ENCODE measurements at regions not wholly inside any gene's neighbourhood (a gene's known extent, or its start where the extent isn't known, plus 50 kb on each side); places are given as distances from the start of the nearest gene placed in this dataset.

GRCh38 chr5:116982035-116982434 lies 407.4 kb upstream of the SEMA6A start:
- Histone ChIP-seq H3K27me3 (ENCODE audit: control insufficient read depth in 2 of 2, insufficient read depth in 2 of 2, low read length in 2 of 2) (no peaks in the 10 kb centered on the region), H3K9ac (replicated peaks; ENCODE audit: extremely low read depth, insufficient read depth, low read length) (no peak overlapping the region), H2AFZ (ENCODE audit: low read depth, low read length) (no peak overlapping the region), H3K9me3 (replicated peaks; ENCODE audit: control insufficient read depth, insufficient read depth, low read length) (no peaks in the 10 kb centered on the region), H3K27ac (ENCODE audit: insufficient read depth, low read depth, low read length) (no peak overlapping the region), H3K4me1 (ENCODE audit: control insufficient read depth, extremely low read depth, insufficient read depth, low read length) (no peaks in the 10 kb centered on the region), H3K4me2 (ENCODE audit: insufficient read depth, low read length) (no peak overlapping the region), H3K79me2 (ENCODE audit: control insufficient read depth, insufficient read depth, low read length) (no peaks in the 10 kb centered on the region), H3K9me1 (replicated peaks; ENCODE audit: control insufficient read depth, extremely low read depth, insufficient read depth, low read length) (no peaks in the 10 kb centered on the region), H4K20me1 (replicated peaks; ENCODE audit: control insufficient read depth, extremely low read depth, insufficient read depth, low read length) (no peaks in the 10 kb centered on the region), H3K36me3 (ENCODE audit: control insufficient read depth in 2 of 2, extremely low read depth in 1 of 2, insufficient read depth in 2 of 2, low read length in 2 of 2) (no peaks in the 10 kb centered on the region), H3K4me3 (replicated peaks in 1 of 3; ENCODE audit: insufficient read depth in 1 of 3, low read depth in 1 of 3, low read length in 3 of 3) (no peak overlapping the region)
- intact Hi-C loops (cut with micrococcal nuclease) (no loop called here), dilution Hi-C loops (cut with MboI; ENCODE audit: extremely low pct_ligation_motif_present, low sequenced_read_pairs) (no loop called here)
- DNase-seq (ENCODE audit: low read depth, low spot score) (no peak), FAIRE-seq (no peak)
- TF ChIP-seq POLR2AphosphoS5 (IDR thresholded peaks at IDR 0.05; ENCODE audit: insufficient read depth, low read depth, low read length) (no peak), FOS (IDR thresholded peaks at IDR 0.05; ENCODE audit: borderline replicate concordance, insufficient read depth, low read length) (no peak), CTCF (IDR thresholded peaks at IDR 0.05; ENCODE audit: extremely low read depth in 1 of 2, insufficient read depth in 1 of 2, low read depth in 1 of 2, low read length in 2 of 2) (no peak), MYC (IDR thresholded peaks at IDR 0.05; ENCODE audit: low read depth, low read length) (no peak), EZH2 (IDR thresholded peaks at IDR 0.05; ENCODE audit: borderline replicate concordance, low read depth, low read length, severe bottlenecking) (no peak), POLR2A (IDR thresholded peaks at IDR 0.05; ENCODE audit: low read depth, low read length) (no peak), JUN (IDR thresholded peaks at IDR 0.05; ENCODE audit: borderline replicate concordance, insufficient read depth, insufficient read length, low read depth) (no peak), GATA2 (IDR thresholded peaks at IDR 0.05; ENCODE audit: insufficient read depth, insufficient read length, low read depth, low read length) (no peak)
- TF ChIP-seq, protein P1, sequence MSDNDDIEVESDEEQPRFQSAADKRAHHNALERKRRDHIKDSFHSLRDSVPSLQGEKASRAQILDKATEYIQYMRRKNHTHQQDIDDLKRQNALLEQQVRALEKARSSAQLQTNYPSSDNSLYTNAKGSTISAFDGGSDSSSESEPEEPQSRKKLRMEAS (IDR thresholded peaks at IDR 0.05; ENCODE audit: insufficient read depth, insufficient read length): no peak
- CTCF ChIA-PET: no interaction called here
- BruUV-seq (replicated peaks): no TSS peak
- POLR2A ChIA-PET: no interaction called here
